ENCODE measurements at regions not wholly inside any gene's neighbourhood (a gene's known extent, or its start where the extent isn't known, plus 50 kb on each side); places are given as distances from the start of the nearest gene placed in this dataset.

- TF ChIP-seq CTCF (IDR thresholded peaks at IDR 0.05) (no peak), POLR2A (IDR thresholded peaks at IDR 0.05) (no peak)
Observed at GRCh38 chr17:55988861-55989260, 164.4 kb upstream of the ANKFN1 start.

All from lower leg skin (tissue), 3 donors.